T-cell (primary cell): ENCODE measurements at regions not wholly inside any gene's neighbourhood (a gene's known extent, or its start where the extent isn't known, plus 50 kb on each side); places are given as distances from the start of the nearest gene placed in this dataset.

ENCODE experiments used
- ATAC-seq, 4 experiments: fragments of 200-7000 bp in 3 of 4; fragments of 150-1000 bp in 1 of 4; cut with Tn5 transposase; replicated peaks in 1 of 4; 1 replicate in 3 of 4; 2 replicates in 1 of 4; pipeline ENCODE4 v1.10.0; 2021; ENCODE audit warnings: moderate library complexity in 3 of 4, mild to moderate bottlenecking in 2 of 4, moderate number of reproducible peaks in 1 of 4
- CTCF ChIA-PET, 2 donors: fragments of 300-600 bp; sonication (Branson Sonifier 250); formaldehyde crosslinking; loops; one replicate each; lab custom pipeline; 2022; ENCODE audit warnings: antibody characterized with exemption in 2 of 2; lab: Charles Lee
- POLR2A ChIA-PET, 2 donors: fragments of 300-600 bp; sonication (Branson Sonifier 250); formaldehyde crosslinking; loops; one replicate each; lab custom pipeline; 2022; ENCODE audit warnings: antibody characterized with exemption in 2 of 2; lab: Charles Lee
- DNase-seq, 35 experiments: peaks; one replicate each; pipeline versions ENCODE4 v3.0.0 to v3.0.0-alpha.2; 2013 to 2023
- H3K27ac ChIP-seq: one replicate; pipeline ENCODE4 v1.5.1; 2013; ENCODE audit warnings: low read length
- H3K27me3 ChIP-seq, 2 experiments: replicated peaks in 1 of 2; 1 replicate in 1 of 2; 2 replicates in 1 of 2; pipeline versions ENCODE4 v1.6.1 to v1.7.0; 2013; ENCODE audit warnings: low read length in 1 of 2, mixed read lengths in 1 of 2; ENCODE audit not compliant: control insufficient read depth in 2 of 2, insufficient read depth in 2 of 2; ENCODE audit errors: extremely low read depth in 1 of 2
- H3K36me3 ChIP-seq, 2 donors: 1 replicate in 1 of 2; 2 replicates in 1 of 2; pipeline versions ENCODE4 v1.6.1 to v1.7.0; 2013; ENCODE audit warnings: low read length in 1 of 2; ENCODE audit not compliant: control insufficient read depth in 2 of 2, insufficient read depth in 1 of 2; ENCODE audit errors: extremely low read depth in 1 of 2
- H3K4me1 ChIP-seq, 2 experiments: 1 replicate in 1 of 2; 2 replicates in 1 of 2; pipeline versions ENCODE4 v1.6.1 to v1.7.0; 2013; ENCODE audit warnings: low read length in 2 of 2, mixed read lengths in 1 of 2; ENCODE audit not compliant: insufficient read depth in 2 of 2, control insufficient read depth in 1 of 2; ENCODE audit errors: extremely low read depth in 1 of 2
- H3K4me3 ChIP-seq, 2 donors: 1 replicate in 1 of 2; 2 replicates in 1 of 2; pipeline versions ENCODE4 v1.5.1 to v1.7.0; 2013; ENCODE audit warnings: mild to moderate bottlenecking in 2 of 2, low read length in 1 of 2, moderate library complexity in 1 of 2; ENCODE audit not compliant: control insufficient read depth in 1 of 2; ENCODE audit errors: extremely low read depth in 1 of 2
- H3K9me3 ChIP-seq: 2 replicates; pipeline ENCODE4 v1.7.0; 2013
- H3K27ac Mint-ChIP-seq, 2 donors: one replicate each; pipeline ENCODE4 v1.8.0; 2020 to 2021; ENCODE audit warnings: mild to moderate bottlenecking in 2 of 2, mixed read lengths in 2 of 2
- H3K27me3 Mint-ChIP-seq, 2 donors: one replicate each; pipeline ENCODE4 v1.8.0; 2021 to 2022; ENCODE audit warnings: mixed read lengths in 2 of 2
- H3K36me3 Mint-ChIP-seq: one replicate; pipeline ENCODE4 v1.8.0; 2021; ENCODE audit warnings: mixed read lengths
- H3K4me1 Mint-ChIP-seq, 3 donors: one replicate each; pipeline ENCODE4 v1.8.0; 2020 to 2022; ENCODE audit warnings: mixed read lengths in 3 of 3, mild to moderate bottlenecking in 1 of 3
- H3K4me3 Mint-ChIP-seq, 3 donors: one replicate each; pipeline ENCODE4 v1.8.0; 2020 to 2022; ENCODE audit warnings: mild to moderate bottlenecking in 3 of 3, mixed read lengths in 3 of 3, moderate library complexity in 3 of 3
- H3K9me3 Mint-ChIP-seq, 3 donors: one replicate each; pipeline ENCODE4 v1.8.0; 2020 to 2022; ENCODE audit warnings: mixed read lengths in 3 of 3
- WGBS: methylation state at CpG from one replicate; pipeline ENCODE4 v1.1.5; 2013; ENCODE audit warnings: missing lambda C conversion rate; ENCODE audit not compliant: insufficient coverage; 5-methylcytosine and 5-hydroxymethylcytosine counted together

- DNase-seq (no peak), ATAC-seq (no peak)
- no peaks in the 10 kb centered on the region for H3K9me3 ChIP-seq
- Mint-ChIP-seq H3K4me3 (no peak overlapping the region), H3K27me3 (no peaks in the 10 kb centered on the region), H3K27ac (no peak overlapping the region), H3K4me1 (no peaks in the 10 kb centered on the region), H3K36me3 (no peaks in the 10 kb centered on the region), H3K9me3 (peaks cover 0 to 5% (median 4%) of the 10 kb centered on the region in 3 donors)
- no peaks in the 10 kb centered on the region for H3K36me3 ChIP-seq
- ChIA-PET CTCF (interaction anchor here in 1 of 2 donors (0.6 kb wide), 1 partner anchor 370 kb away, joined by 10 read pairs; no protein-coding TSS in a partner anchor), POLR2A (no interaction called here)
- peaks cover 0 to 3% of the 10 kb centered on the region in 2 experiments for H3K4me1 ChIP-seq
- no peak overlapping the region for H3K27ac ChIP-seq
- H3K4me3 ChIP-seq: no peak overlapping the region
- H3K27me3 ChIP-seq: no peaks in the 10 kb centered on the region
- WGBS: 65% methylated on average over 5 of the region's 5 CpGs
These were observed 101.1 kb downstream of the TMEM17 start for GRCh38 chr2:62404913-62405312.

DNA sequence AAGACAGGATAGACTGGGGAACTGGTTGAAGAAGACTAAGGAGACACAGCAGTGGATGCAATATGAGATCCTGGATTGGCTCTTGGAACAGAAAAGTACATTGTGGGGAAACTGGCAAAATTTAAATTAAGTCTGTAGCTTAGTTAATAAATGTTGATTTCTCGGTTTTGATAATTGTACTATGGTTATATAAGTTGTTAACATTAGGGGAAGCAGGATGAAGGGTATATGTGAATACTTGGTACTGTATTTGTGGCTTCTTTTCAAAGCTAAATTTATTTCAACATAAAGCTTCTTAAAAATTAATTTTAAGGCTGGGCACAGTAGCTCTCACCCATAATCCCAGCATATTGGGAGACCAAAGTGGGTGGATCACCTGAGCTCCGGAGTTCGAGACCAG is 103.8 kb downstream of the TMEM17 start:
- WGBS: no CpG with 5 or more reads among the region's 3 CpGs
- peaks cover 0 to 3% (median 0%) of the 10 kb centered on the region in 3 donors for H3K4me1 Mint-ChIP-seq
- DNase-seq (no peak), ATAC-seq (no peak)
- Histone ChIP-seq H3K27ac (no peak overlapping the region), H3K9me3 (no peaks in the 10 kb centered on the region), H3K4me1 (no peaks in the 10 kb centered on the region), H3K36me3 (no peaks in the 10 kb centered on the region), H3K4me3 (no peak overlapping the region), H3K27me3 (no peaks in the 10 kb centered on the region)
- H3K4me3 Mint-ChIP-seq: no peak overlapping the region
- no peaks in the 10 kb centered on the region for H3K27me3 Mint-ChIP-seq
- ChIA-PET POLR2A (no interaction called here), CTCF (interaction anchor here in 1 of 2 donors (0.5 to 0.6 kb wide), 3 partner anchors 10 to 618 kb away, joined by 4 to 6 read pairs (median 4); no protein-coding TSS in a partner anchor)
- H3K9me3 Mint-ChIP-seq: peaks cover 0 to 5% (median 4%) of the 10 kb centered on the region in 3 donors
- H3K27ac Mint-ChIP-seq: no peak overlapping the region
- no peaks in the 10 kb centered on the region for H3K36me3 Mint-ChIP-seq

DNA sequence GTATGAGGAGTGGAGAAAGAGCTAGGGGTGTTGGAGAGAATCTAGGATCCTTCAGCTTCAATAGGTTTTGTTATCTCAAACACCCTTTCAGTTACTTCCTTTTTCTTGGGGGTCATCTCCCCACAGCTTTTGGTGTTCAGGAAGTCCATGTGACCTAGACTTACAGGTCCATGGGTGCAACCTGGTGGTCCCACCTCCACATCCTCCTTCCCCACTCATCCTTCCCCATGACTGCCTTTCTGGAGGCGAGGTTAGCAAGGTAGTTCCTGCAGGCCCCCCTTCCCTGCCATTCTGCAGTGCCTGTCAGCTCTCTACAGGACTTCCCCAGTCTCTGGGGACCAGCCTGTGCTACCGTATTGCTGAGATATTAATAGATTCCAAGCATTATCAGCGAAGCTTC is 107.6 kb downstream of the TMEM17 start:
- DNase-seq: no peak
- Mint-ChIP-seq H3K27me3 (peaks cover 3 to 4% of the 10 kb centered on the region in 2 donors), H3K4me3 (no peak overlapping the region), H3K4me1 (peaks cover 0 to 3% (median 0%) of the 10 kb centered on the region in 3 donors), H3K36me3 (no peaks in the 10 kb centered on the region), H3K9me3 (peaks cover 0 to 5% (median 4%) of the 10 kb centered on the region in 3 donors), H3K27ac (no peak overlapping the region)
- no peak overlapping the region for H3K4me3 ChIP-seq
- POLR2A ChIA-PET: interaction anchor here in 1 of 2 donors (0.6 kb wide), 2 partner anchors 480 to 557 kb away, joined by 4 to 7 read pairs; no protein-coding TSS in a partner anchor
- no peak overlapping the region for H3K27ac ChIP-seq
- H3K27me3 ChIP-seq: no peaks in the 10 kb centered on the region
- ATAC-seq: no peak
- H3K36me3 ChIP-seq: no peaks in the 10 kb centered on the region
- H3K9me3 ChIP-seq: no peaks in the 10 kb centered on the region
- 72% methylated on average over 3 of the region's 3 CpGs for WGBS
- no peaks in the 10 kb centered on the region for H3K4me1 ChIP-seq
- CTCF ChIA-PET: interaction anchor here in 1 of 2 donors (0.6 kb wide), 1 partner anchor 479 kb away, joined by 5 read pairs; no protein-coding TSS in a partner anchor

- no peak for ATAC-seq
- no peak for DNase-seq
- H3K27me3 Mint-ChIP-seq: peaks cover 3 to 4% of the 10 kb centered on the region in 2 donors
- no peak overlapping the region for H3K4me3 Mint-ChIP-seq
- Histone ChIP-seq H3K27me3 (no peaks in the 10 kb centered on the region), H3K27ac (no peak overlapping the region), H3K9me3 (no peaks in the 10 kb centered on the region), H3K4me1 (no peaks in the 10 kb centered on the region), H3K36me3 (no peaks in the 10 kb centered on the region), H3K4me3 (no peak overlapping the region)
- no peak overlapping the region for H3K27ac Mint-ChIP-seq
- ChIA-PET POLR2A (interaction anchor here in 1 of 2 donors (0.6 kb wide), 1 partner anchor 196 kb away, joined by 6 read pairs; no protein-coding TSS in a partner anchor), CTCF (interaction anchor here (0.7 kb wide), 2 partner anchors 95 to 915 kb away, joined by 3 to 5 read pairs; no protein-coding TSS in a partner anchor)
- peaks cover 0 to 2% (median 1%) of the 10 kb centered on the region in 3 donors for H3K9me3 Mint-ChIP-seq
- H3K4me1 Mint-ChIP-seq: peaks cover 0 to 3% (median 0%) of the 10 kb centered on the region in 3 donors
- H3K36me3 Mint-ChIP-seq: no peaks in the 10 kb centered on the region
- WGBS: no CpG with 5 or more reads among the region's 2 CpGs
These were observed 109.1 kb downstream of the TMEM17 start for GRCh38 chr2:62396880-62397279.

DNA sequence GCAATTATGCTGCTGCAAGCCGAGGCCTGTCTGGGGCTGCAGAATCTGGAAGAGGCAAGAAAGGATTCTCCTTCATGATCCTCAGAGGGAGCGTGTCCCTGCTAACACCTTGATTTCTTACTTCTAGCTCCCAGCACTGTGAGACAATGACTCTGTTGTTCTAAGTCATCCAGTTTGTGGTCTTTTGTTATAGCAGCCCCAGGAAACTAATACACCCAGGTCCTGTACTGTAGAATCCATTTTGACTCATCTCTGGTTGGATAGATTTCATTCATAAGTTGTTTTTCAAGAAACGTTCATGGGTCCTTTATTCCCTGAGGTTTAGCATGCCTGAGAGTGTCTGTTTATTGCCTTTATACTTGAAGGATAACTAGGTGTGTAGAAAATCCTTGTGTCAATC is 112.7 kb downstream of the TMEM17 start:
- H3K4me3 Mint-ChIP-seq: no peak overlapping the region
- Histone ChIP-seq H3K4me1 (no peaks in the 10 kb centered on the region), H3K36me3 (no peaks in the 10 kb centered on the region), H3K27ac (no peak overlapping the region), H3K27me3 (no peaks in the 10 kb centered on the region), H3K4me3 (no peak overlapping the region), H3K9me3 (no peaks in the 10 kb centered on the region)
- CTCF ChIA-PET: no interaction called here
- peaks cover 0 to under 1% (median 0%) of the 10 kb centered on the region in 3 donors for H3K4me1 Mint-ChIP-seq
- POLR2A ChIA-PET: no interaction called here
- no peaks in the 10 kb centered on the region for H3K9me3 Mint-ChIP-seq
- H3K27ac Mint-ChIP-seq: no peak overlapping the region
- ATAC-seq (no peak), DNase-seq (no peak)
- no peaks in the 10 kb centered on the region for H3K36me3 Mint-ChIP-seq
- H3K27me3 Mint-ChIP-seq: peaks cover 3 to 4% of the 10 kb centered on the region in 2 donors
- WGBS: 100% methylated on average over 1 of the region's 3 CpGs

DNA sequence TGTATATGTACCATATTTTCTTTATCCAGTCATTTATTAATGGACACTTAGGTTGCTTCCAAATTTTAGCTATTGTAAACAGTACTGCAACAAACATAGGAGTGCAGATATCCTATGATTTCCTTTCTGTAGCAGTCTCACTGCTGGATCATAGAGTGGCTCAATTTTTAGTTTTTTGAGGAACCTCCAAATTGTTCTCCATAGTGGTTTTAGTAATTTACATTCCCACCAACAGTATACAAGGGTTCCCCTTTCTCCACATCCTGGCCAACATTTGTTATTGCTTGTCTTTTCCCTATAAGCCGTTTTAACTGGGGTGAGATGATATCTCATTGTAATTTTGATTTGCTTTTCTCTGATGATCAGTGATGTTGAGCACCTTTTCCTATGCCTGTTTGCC is 114.3 kb downstream of the TMEM17 start:
- H3K4me1 Mint-ChIP-seq: no peaks in the 10 kb centered on the region
- no CpG with 5 or more reads among the region's 1 CpG for WGBS
- ATAC-seq (no peak), DNase-seq (no peak)
- Histone ChIP-seq H3K4me3 (no peak overlapping the region), H3K27ac (no peak overlapping the region), H3K27me3 (no peaks in the 10 kb centered on the region), H3K4me1 (no peaks in the 10 kb centered on the region), H3K36me3 (no peaks in the 10 kb centered on the region), H3K9me3 (no peaks in the 10 kb centered on the region)
- ChIA-PET CTCF (no interaction called here), POLR2A (no interaction called here)
- no peak overlapping the region for H3K4me3 Mint-ChIP-seq
- H3K27ac Mint-ChIP-seq: no peak overlapping the region
- H3K36me3 Mint-ChIP-seq: no peaks in the 10 kb centered on the region
- peaks cover 3 to 4% of the 10 kb centered on the region in 2 donors for H3K27me3 Mint-ChIP-seq
- H3K9me3 Mint-ChIP-seq: peaks cover 0 to 2% (median under 1%) of the 10 kb centered on the region in 3 donors
